Type B pancreatic cell (in vitro differentiated cells): ENCODE measurements at regions not wholly inside any gene's neighbourhood (a gene's known extent, or its start where the extent isn't known, plus 50 kb on each side); places are given as distances from the start of the nearest gene placed in this dataset.
A peak's percentile ranks its signal among the peaks of the same experiment; 100 is the strongest.

Experiments used
- DNase-seq: peaks from one replicate; pipeline ENCODE4 v3.0.0; 2021; ENCODE audit warnings: mixed read lengths; ENCODE audit not compliant: unreplicated experiment; ENCODE audit errors: extremely low spot score
- H3K27ac Mint-ChIP-seq: 2 replicates; pipeline ENCODE4 v1.8.0; 2021; ENCODE audit warnings: mild to moderate bottlenecking, mixed read lengths
- H3K27me3 Mint-ChIP-seq: 2 replicates; pipeline ENCODE4 v1.8.0; 2021; ENCODE audit warnings: mixed read lengths
- H3K36me3 Mint-ChIP-seq: 2 replicates; pipeline ENCODE4 v1.8.0; 2021; ENCODE audit warnings: mixed read lengths
- H3K4me1 Mint-ChIP-seq: one replicate; pipeline ENCODE4 v1.8.0; 2021; ENCODE audit warnings: mixed read lengths; ENCODE audit not compliant: unreplicated experiment
- H3K4me3 Mint-ChIP-seq: 2 replicates; pipeline ENCODE4 v1.8.0; 2021; ENCODE audit warnings: mild to moderate bottlenecking, mixed read lengths
- H3K9me3 Mint-ChIP-seq: 2 replicates; pipeline ENCODE4 v1.8.0; 2021; ENCODE audit warnings: mixed read lengths
- CTCF ChIP-seq: fragments of 200-600 bp; sonication (generic); conservative IDR thresholded peaks from 2 replicates; pipeline ENCODE4 v1.5.0; 2021; ENCODE audit warnings: antibody characterized with exemption, mild to moderate bottlenecking

DNA sequence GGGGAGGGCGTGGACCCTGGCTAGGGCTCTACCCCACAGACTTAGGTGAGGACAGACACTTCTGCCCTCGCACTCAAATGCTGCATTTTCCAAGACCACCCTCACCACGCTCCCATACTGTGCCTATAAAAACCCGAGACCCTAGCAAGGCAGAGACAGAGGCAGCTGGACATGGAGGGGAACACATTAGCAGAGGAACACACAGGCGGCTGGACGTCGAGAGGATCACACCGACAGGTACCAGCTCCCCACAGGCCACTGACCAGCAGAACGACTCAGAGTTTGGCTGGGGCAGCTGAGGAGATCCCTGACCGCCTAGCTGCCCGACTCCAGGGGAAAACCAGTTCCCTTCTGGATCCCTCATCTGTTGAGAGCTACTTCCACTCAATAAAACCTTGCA is 338.2 kb upstream of the SMIM30 start:
- Mint-ChIP-seq H3K4me1 (no peaks in the 10 kb centered on the region), H3K27me3 (no peaks in the 10 kb centered on the region), H3K36me3 (no peaks in the 10 kb centered on the region), H3K4me3 (no peak overlapping the region), H3K9me3 (peaks cover 5% of the 10 kb centered on the region), H3K27ac (no peak overlapping the region)
- TF ChIP-seq CTCF, result no peak
- peak; percentile 53 for DNase-seq

DNA sequence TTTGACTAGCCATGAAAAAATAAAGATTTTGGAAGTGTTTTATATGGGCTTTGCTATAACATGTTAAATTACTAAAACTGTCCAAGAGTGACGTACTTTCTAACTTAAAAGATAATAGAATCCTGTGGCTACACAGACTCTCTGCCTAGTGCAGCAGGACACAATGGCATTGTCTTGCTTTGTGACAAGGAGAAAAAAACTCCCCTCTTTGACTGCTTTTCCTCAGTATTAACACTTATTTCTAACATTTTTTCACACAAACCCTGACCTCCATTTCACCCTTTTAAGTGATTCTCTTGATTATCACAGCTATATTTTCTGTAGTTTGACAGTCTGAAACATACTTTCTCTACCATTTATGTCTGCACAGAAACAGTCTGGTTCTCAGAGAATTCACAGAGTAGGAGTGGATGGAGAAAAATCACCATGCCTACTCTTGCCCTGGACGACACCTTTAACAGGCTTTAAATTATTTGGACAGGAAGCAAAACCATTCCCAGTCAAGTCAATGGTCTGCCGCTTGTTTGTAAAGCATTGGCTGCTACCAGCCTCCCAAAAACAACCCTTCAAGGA is 336.3 kb upstream of the SMIM30 start:
- Mint-ChIP-seq H3K4me3 (no peak overlapping the region), H3K27me3 (no peaks in the 10 kb centered on the region), H3K9me3 (peaks cover 5% of the 10 kb centered on the region), H3K36me3 (no peaks in the 10 kb centered on the region), H3K27ac (no peak overlapping the region), H3K4me1 (no peaks in the 10 kb centered on the region)
- TF ChIP-seq CTCF, result no peak
- no peak for DNase-seq

DNA sequence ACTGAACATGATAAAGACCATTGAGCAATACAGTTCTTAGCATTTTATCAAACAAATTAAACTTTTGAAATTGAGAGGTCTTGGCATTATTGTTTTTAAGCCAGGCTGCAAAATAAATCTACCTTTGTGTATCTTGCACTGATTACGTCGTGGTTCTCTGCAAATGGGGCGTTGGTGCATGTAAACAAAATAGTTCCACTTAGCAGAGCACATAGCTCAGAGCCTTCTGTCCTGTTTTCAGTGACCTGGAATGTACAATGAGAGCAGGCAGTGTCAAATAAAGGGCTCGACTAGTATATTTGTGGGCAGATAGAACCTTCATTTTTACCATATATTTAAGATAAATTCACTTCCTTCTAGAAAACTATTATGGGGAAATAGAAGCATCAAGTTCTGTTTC is 333.9 kb upstream of the SMIM30 start:
- H3K4me3 Mint-ChIP-seq, result no peak overlapping the region
- no peaks in the 10 kb centered on the region for H3K4me1 Mint-ChIP-seq
- no peaks in the 10 kb centered on the region for H3K27me3 Mint-ChIP-seq
- no peak for DNase-seq
- peaks cover 5% of the 10 kb centered on the region for H3K9me3 Mint-ChIP-seq
- H3K36me3 Mint-ChIP-seq, result no peaks in the 10 kb centered on the region
- TF ChIP-seq CTCF, result no peak
- no peak overlapping the region for H3K27ac Mint-ChIP-seq

GRCh38 chr7:113446791-113447190 is 328.4 kb upstream of the SMIM30 start:
- TF ChIP-seq CTCF, result no peak
- Mint-ChIP-seq H3K4me1 (no peaks in the 10 kb centered on the region), H3K27ac (no peak overlapping the region), H3K4me3 (no peak overlapping the region), H3K9me3 (no peaks in the 10 kb centered on the region), H3K27me3 (no peaks in the 10 kb centered on the region), H3K36me3 (no peaks in the 10 kb centered on the region)
- no peak for DNase-seq

- Mint-ChIP-seq H3K27me3 (no peaks in the 10 kb centered on the region), H3K36me3 (no peaks in the 10 kb centered on the region), H3K4me1 (no peaks in the 10 kb centered on the region), H3K9me3 (no peaks in the 10 kb centered on the region), H3K27ac (no peak overlapping the region), H3K4me3 (no peak overlapping the region)
- TF ChIP-seq CTCF, result no peak
- DNase-seq, result no peak
These were observed 328.0 kb upstream of the SMIM30 start for GRCh38 chr7:113446391-113446790.

GRCh38 chr7:113444261-113444660 is 325.9 kb upstream of the SMIM30 start:
- no peak for TF ChIP-seq CTCF
- no peak for DNase-seq

More at GRCh38 chr7:113444261-113444660, 325.9 kb upstream of the SMIM30 start:
- no peaks in the 10 kb centered on the region for H3K4me1 Mint-ChIP-seq
- no peaks in the 10 kb centered on the region for H3K9me3 Mint-ChIP-seq
- H3K4me3 Mint-ChIP-seq, result no peak overlapping the region
- H3K27ac Mint-ChIP-seq, result no peak overlapping the region
- H3K36me3 Mint-ChIP-seq, result no peaks in the 10 kb centered on the region
- no peaks in the 10 kb centered on the region for H3K27me3 Mint-ChIP-seq
